Activated T-helper 9 cell treated with anti-CD3 and anti-CD28 coated beads, Interleukin-2, amount 50 U/mL, for 16 hours (primary cell): ENCODE measurements at regions not wholly inside any gene's neighbourhood (a gene's known extent, or its start where the extent isn't known, plus 50 kb on each side); places are given as distances from the start of the nearest gene placed in this dataset.
"Not testable (repeated sequence)": the region's sequence is repeated elsewhere in the genome, so short reads cannot be mapped to it uniquely, and the experiment has no call there.

Experiments used
- DNase-seq: peaks from one replicate; pipeline ENCODE4 v3.0.0-alpha.2; 2020; ENCODE audit warnings: low read depth

DNA sequence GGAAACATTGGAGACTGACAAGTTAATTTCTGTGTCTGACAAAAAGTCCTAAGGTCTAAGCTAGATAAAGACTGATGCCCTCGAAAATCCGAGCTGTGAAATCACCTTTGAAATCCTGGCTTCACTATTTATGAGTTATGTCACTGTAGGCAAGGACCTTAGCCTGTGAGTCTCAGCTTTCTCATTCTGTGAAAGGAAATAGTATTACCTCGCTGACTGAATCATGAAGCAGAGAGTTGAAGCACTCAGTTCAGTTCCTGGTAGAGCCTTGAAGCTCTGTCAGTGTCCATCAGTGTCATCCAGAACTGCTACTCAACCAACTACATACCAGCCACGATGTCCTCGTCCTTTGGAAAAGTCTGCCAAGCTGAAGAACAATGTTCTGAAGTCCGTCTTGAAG, 1025.6 kb upstream of the GYPC start:
- no peak for DNase-seq

DNA sequence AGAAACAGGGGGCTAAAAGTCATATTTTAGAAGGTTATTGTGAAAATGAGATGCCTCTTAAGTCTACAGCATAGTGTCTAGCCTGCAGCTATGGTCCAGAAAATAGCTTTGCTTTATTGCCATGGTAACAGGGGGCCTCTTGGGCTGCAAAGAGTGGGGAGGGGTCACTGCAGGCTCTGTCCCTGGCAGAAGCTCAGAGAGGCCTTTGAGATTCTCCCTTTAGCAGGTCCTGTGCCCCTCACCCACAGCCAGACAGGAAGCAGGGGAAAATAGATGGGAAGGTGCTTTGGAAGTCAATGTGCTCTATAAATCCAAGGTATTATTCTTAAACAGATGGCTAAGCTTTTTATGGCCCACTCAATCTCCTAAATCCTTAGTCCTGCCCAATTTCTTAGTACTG, 1021.3 kb upstream of the GYPC start:
- no peak for DNase-seq

DNA sequence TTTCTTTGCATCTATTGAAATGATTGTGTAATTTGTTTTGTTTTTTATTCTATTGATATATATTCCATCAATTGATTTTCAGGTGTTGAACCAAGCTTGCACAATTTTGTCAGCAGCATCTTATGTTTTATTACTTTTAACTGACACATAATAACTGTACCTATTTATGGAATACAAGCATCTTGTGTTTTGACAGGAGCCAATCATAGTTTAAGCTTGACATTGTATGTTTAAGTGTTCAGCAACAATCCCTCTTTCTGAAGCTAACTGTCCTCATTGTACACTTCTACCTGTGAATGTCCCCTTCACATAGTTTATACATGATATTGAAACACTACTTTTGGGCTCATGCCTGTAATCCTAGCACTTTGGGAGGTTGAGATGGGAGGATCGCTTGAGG, 1017.6 kb upstream of the GYPC start:
- no peak for DNase-seq

DNA sequence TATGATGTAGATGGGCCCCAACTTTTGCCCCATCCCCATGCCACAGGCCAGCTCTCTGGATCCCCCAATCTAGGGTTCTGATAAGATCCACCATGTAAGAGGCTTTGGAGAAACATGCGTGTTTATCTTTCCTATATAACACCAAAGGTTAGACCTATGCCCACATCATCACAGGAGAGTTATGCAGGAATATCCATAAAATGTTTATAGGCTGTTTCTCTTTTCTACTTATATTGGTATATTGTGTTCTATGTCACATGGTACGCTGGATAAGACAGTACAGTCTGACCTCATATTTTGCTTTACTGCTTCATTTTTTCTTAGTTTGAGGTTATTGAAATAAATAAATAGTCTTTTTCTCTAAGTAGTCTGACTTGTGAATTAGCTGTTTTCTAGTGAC, 1013.9 kb upstream of the GYPC start:
- DNase-seq, result no peak

- no peak for DNase-seq
Measured at GRCh38 chr2:125643128-125643527, 1012.8 kb upstream of the GYPC start.

DNA sequence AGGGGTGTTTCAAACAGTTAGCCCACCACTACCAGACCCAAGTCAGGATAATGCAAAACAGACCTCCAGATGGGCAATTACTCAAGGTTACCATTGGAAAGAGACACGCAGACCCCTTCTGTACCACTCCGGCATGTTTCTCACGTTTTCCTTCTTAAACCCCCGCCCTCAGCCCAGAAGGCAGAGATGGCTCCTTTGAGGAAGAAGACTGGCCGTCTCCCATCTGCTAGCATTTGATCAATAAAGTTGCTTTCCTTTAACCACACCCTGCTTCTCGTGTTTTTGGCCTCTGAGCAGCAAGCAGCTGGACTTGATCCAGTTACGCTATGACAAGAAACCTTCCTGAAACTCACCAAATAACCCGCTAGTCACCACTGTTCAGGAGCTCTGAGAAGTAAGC, 1012.4 kb upstream of the GYPC start:
- DNase-seq, result no peak

GRCh38 chr2:125644257-125644656, 1011.7 kb upstream of the GYPC start:
- DNase-seq, result no peak

DNA sequence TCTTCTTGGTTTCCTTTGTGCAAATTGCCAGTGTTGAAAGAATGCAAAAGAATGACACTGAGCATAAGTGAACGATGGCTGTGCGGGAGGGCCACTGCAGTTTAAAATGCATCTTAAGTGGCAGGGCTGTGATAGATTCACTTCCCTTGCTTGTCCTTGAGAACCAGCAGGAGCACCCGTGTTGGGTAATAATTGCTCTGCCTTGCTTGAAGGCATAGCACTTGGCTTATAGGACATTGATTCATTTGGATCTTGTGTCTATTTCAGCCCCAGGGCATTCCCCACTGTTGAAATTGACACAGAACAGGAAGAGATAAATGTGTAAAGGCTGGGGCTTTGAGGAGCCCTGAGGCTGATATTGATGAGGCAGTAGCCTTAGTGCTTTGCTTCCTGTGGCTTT, 1003.7 kb upstream of the GYPC start:
- no peak for DNase-seq

GRCh38 chr2:125654226-125654625, 1001.7 kb upstream of the GYPC start:
- DNase-seq, result no peak

- DNase-seq, result no peak
Measured at GRCh38 chr2:125656190-125656589, 999.8 kb upstream of the GYPC start.

DNA sequence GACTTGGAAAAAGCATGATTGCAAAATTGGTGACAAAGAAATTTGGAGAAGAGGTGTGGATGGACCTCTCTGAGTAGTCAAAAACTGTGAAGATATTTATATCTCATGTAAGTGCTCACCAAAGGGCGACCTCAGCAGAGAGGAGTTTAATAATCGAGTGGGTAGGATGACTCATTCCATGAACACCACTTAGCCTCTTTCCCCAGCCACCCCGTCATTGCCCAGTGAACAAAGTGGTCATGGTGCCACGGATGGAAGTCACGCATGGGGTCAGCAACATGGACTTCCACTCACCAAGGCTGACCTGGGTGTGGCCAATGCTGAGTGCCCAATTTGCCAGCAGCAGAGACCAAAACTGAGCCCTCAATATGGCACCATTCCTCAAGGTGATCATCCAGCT, 997.4 kb upstream of the GYPC start:
- no peak for DNase-seq

DNA sequence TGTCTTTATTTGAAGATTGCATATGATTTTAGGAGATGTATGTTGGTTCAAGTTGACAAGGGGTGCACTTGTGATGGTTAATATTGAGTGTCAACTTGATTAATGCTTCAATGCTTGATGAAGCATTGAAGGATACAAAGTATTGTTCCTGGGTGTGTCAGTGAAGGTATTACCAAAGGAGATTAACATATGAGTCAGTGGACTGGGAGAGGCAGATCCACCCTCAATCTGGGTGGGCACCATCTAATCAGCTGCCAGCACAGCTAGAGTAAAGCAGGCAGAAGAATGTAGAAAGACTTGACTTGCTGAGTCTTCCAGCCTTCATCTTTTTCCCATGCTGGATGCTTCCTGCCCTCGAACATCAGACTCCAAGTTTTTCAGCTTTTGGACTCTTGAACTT, 995.6 kb upstream of the GYPC start:
- not testable (repeated sequence) for DNase-seq

DNA sequence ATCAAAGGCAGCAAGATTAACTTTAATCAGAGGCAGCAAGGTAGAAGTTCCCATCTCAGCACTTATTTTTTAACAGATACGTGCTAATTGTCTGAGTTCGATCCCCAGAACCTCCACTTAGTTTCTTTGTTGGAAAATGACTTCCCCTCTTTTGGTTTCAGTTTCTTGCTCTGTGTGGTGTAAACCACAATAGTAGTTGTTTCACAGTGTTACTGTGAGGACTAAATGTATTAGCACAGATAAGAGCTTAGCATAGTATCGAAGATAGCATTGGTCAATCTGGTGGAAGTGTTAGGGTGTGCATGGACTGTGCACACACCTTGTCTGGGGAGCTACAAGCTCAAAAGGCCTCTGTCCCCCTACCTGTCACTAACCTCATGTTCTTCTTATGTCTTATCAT, 988.3 kb upstream of the GYPC start:
- no peak for DNase-seq

DNA sequence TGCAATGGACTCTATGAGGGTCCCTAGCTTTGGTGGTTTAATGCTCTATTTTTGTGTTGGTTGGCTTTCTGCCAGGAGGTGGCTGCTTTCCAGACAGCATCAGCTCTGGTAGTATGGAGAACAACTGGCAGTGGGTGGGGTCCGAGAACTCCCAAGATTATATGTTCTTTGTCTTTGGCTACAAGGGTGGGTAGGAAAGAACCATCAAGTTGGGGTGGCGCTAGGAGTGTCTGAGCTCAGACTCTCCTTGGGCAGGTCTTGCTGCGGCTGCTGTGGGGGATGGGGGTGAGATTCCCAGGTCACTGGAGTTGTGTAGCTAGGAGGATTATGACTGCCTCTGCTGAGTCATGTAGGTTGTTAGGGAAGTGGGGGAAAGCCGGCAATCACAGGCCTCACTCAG, 976.1 kb upstream of the GYPC start:
- no peak for DNase-seq

DNA sequence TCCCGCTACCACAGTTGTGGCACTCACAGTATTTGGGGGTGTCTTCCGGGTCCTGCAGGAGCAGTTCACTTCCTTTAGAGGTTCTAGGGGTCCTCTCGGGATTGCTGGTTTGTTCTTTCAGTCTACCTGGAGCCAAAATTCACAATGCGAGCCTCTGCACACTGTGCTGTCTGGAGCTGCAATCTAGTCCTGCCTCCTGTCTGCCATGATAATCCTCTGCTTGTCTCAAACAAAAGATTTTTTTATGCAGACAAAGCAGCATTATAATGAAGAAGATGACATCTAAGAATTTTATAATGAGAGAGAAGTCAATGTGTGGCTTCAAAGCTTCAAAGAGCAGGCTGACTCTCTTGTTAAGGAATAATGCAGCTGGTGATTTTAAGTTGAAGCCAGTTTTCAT, 975.1 kb upstream of the GYPC start:
- DNase-seq, result no peak

DNA sequence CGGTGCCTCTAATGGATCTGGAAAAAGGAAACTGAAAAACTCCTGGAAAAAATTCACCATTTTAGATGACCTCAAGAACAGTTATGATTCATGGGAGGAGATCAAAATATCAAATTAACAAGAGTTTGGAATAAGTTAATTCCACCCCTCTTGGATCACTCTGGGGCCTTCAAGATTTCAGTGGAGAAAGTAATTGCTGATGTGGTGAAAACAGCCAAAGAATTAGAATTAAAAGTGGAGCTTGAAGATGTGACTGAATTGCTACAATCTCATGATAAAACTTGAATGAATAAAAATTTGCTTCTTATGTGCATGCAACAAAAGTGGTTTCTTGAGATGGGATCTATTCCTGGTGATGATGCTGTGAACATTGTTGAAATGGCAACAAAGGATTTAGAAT, 974.4 kb upstream of the GYPC start:
- no peak for DNase-seq

DNA sequence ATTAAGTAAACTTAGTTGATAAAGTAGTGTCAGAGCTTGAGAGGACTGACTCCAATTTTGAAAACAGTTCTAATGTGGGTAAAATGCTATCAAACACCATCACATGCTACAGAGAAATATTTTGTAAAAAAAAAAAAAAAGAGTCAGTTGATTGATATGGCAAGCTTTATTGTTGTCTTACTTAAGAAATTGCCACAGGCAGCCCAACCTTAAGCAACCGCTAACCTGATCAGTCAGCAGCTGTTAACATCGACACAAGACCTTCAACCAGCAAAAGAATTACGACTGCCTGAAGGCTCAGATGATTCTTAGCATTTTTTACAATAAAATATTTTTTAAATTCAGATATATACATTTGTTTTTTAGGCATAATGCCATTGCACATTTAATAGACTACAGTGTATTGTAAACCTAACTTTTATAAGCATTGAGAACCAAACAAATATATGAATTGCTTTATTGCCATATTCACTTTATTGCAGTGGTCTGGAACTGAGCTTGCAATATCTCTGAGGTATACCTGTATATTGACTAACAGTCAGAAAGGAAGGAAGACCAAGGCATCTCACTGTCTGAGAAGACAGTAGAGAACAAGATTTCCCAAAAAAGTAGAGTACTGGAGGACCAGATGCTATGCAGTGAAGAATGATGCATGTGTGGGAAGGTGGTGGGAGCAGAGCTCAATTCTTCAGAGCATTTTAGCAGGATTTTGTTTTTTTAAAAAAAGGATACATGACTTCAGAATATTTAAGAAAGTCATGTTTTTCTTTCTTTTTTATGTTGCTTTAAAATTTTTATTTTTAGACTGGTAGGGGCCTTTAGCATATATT, 973.8 kb upstream of the GYPC start:
- no peak for DNase-seq

- no peak for DNase-seq
Measured at GRCh38 chr2:125684256-125684655, 971.7 kb upstream of the GYPC start.

- no peak for DNase-seq
Measured at GRCh38 chr2:125684932-125685331, 971.0 kb upstream of the GYPC start.

- no peak for DNase-seq
Measured at GRCh38 chr2:125696560-125696959, 959.4 kb upstream of the GYPC start.

DNA sequence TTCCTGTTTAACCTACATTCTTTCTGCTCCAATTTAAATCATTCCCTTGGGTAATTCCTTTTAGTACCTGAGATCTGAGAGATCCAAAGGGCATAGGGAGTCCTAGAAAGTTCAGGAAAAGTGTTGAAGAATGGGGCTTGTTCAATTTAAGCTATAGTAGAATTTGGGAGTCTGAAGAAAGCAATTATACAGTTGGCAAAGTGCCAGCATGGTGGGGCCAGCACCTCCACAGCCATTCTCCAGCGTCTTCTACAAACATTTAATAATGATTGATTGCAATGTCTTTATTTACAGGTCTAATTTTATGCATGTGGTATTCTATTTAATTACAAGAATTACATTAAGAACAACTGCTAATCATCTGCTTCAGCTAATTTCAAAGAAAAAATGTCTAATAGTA, 957.7 kb upstream of the GYPC start:
- no peak for DNase-seq

GRCh38 chr2:125701070-125701469, 954.9 kb upstream of the GYPC start:
- DNase-seq, result no peak

DNA sequence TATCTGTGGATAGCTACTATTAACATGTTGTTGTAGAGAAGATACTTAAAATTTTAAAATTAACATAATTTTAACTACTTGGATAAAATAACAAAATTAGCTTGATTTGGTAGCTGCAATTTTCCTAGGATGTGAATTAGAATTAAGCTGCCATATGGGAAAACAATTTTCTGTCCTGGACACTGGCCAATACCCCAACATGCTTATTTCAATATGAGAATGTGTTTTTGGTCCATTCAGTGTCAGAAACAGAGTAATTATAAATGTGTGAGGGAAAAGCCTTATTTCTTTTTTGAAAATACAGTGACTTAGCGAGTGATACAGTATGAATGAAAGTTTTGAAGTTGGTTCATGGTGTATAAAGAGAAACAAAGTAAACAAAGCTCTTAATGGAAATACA, 948.3 kb upstream of the GYPC start:
- DNase-seq, result no peak

DNA sequence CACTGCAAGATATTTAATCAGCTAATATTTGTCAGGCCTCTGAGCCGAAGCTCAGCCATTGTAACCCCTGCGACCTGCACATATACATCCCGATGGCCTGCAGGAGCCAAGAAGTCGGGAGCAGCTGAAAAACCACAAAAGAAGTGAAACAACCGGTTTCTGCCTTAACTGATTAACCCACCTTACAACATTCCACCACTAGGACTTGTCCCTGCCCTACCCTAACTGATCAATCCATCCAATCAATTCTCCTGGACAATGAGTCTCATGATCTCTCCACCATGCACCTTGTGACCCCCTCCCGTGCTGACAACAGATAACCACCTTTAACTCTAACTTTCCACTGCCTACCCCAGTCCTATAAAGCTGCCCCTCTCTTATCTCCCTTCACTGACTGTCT, 945.4 kb upstream of the GYPC start:
- DNase-seq, result no peak

DNA sequence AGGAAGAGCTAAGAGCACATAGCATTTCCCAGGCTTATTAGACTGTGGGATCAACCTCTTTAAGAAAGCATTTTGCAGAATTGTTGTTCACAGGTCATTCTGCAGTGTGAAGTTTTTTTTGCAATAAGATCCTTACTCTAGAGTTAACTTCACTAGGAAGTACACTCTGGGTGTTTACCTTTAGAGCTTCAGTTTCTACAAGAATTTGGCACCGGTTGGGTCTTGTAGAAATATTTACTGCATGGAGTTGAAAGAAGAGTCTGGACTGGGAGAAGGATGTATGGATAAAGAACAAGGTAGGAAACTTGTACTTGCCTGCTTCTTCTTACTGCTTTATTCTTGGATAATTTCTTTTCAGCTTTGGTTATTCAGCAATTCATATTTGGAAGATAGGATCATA, 944.9 kb upstream of the GYPC start:
- no peak for DNase-seq
